ENCODE measurements at regions not wholly inside any gene's neighbourhood (a gene's known extent, or its start where the extent isn't known, plus 50 kb on each side); places are given as distances from the start of the nearest gene placed in this dataset.

DNA sequence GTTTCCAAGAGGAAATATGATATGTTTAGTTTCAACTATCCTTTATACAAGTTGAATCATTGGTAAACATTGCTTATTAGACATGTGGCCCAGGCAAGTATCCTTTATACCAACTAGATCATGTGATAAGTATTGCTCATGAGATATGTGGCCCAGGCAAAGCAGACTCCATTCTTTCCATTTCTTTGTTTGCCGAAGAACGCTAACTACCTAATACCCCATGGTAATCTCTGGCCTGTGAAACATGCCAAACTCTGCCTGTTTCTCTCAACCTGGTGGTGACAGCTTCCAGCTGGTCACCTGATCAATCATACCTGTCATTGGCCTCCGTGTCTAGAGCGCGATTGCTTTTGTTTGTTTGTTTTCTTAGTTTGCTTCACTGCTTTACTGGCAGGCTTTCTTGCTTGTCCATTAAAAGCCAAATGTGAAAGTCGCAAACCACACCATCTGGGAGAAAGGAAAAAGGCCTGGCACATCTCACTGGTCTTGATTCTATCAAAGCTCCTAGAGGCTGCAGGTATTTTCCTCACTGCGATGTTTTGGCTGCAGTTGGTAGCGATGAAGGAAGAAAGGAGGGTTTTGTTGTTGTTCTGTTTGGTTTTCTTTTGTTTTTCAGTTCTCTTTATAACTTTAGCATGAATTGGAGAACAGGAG lies 686.2 kb downstream of the KCNJ2 start:
- H3K36me3 ChIP-seq: no peaks in the 10 kb centered on the region
- H3K27ac ChIP-seq: no peak overlapping the region
- no peak for DNase-seq
- intact Hi-C loops (cut with DNase I): no loop called here
- no peak for TF ChIP-seq EP300 (IDR thresholded peaks at IDR 0.05)
- no peak for TF ChIP-seq POLR2A (IDR thresholded peaks at IDR 0.05)
- TF ChIP-seq, protein P1, sequence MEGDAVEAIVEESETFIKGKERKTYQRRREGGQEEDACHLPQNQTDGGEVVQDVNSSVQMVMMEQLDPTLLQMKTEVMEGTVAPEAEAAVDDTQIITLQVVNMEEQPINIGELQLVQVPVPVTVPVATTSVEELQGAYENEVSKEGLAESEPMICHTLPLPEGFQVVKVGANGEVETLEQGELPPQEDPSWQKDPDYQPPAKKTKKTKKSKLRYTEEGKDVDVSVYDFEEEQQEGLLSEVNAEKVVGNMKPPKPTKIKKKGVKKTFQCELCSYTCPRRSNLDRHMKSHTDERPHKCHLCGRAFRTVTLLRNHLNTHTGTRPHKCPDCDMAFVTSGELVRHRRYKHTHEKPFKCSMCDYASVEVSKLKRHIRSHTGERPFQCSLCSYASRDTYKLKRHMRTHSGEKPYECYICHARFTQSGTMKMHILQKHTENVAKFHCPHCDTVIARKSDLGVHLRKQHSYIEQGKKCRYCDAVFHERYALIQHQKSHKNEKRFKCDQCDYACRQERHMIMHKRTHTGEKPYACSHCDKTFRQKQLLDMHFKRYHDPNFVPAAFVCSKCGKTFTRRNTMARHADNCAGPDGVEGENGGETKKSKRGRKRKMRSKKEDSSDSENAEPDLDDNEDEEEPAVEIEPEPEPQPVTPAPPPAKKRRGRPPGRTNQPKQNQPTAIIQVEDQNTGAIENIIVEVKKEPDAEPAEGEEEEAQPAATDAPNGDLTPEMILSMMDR (IDR thresholded peaks at IDR 0.05): no peak
- H3K4me1 ChIP-seq (ENCODE audit: insufficient read depth): no peaks in the 10 kb centered on the region
- no peaks in the 10 kb centered on the region for H3K27me3 ChIP-seq
- H3K4me3 ChIP-seq: no peak overlapping the region
- 34 to 58% (median 41%) methylated on average over 8 of the region's 8 CpGs for WGBS, 3 donors
- no peaks in the 10 kb centered on the region for H3K9me3 ChIP-seq

DNA sequence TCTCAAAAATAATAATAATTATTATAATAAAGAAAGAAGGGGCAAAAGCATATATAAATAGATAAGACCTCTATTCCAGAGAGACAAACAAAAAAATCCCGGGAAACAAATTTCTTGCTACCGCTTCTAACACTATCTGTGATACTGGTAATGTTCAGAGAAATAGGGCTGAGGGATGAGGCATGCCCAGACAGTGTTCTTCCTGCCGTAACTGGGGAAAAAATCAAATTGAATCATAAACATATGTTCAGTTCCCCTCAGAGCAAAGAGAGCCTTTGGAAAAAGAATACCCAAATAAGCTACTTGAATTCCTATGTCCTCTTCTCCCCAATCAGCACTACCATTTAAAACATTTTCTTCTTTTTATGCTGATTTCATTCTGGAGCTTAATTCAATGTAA lies 688.0 kb downstream of the KCNJ2 start:
- no peaks in the 10 kb centered on the region for H3K4me1 ChIP-seq (ENCODE audit: insufficient read depth)
- no peak overlapping the region for H3K27ac ChIP-seq
- 76 to 86% (median 83%) methylated on average over 3 of the region's 3 CpGs for WGBS, 3 donors
- no peaks in the 10 kb centered on the region for H3K27me3 ChIP-seq
- no peaks in the 10 kb centered on the region for H3K36me3 ChIP-seq
- no peak for DNase-seq
- no peak overlapping the region for H3K4me3 ChIP-seq
- intact Hi-C loops (cut with DNase I): no loop called here
- no peaks in the 10 kb centered on the region for H3K9me3 ChIP-seq
- TF ChIP-seq EP300 (IDR thresholded peaks at IDR 0.05) (no peak), POLR2A (IDR thresholded peaks at IDR 0.05) (no peak)
- TF ChIP-seq, protein P1 (IDR thresholded peaks at IDR 0.05): no peak

DNA sequence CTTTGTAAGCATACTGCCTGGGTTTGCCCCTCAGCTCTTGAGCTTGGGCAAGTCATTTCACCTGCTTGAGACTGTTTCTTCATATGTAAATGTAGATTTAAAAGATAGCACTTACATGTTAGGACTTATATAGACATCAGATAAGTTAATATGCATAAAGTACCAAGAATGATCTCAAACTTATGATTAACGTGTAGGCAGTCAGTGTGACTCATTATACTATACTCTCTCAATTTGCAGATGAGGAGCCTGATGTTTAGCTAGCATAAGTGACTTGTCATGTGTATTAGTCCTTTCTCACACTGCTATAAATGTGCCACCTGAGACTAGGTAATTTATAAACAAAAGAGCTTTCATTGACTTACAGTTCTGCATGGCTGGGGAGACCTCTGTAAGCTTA lies 690.5 kb downstream of the KCNJ2 start:
- Histone ChIP-seq H3K27ac (no peak overlapping the region), H3K4me3 (no peak overlapping the region), H3K27me3 (no peaks in the 10 kb centered on the region), H3K4me1 (ENCODE audit: insufficient read depth) (no peaks in the 10 kb centered on the region), H3K36me3 (no peaks in the 10 kb centered on the region), H3K9me3 (no peaks in the 10 kb centered on the region)
- intact Hi-C loops (cut with DNase I): no loop called here
- 66 to 89% (median 78%) methylated on average over 1 of the region's 1 CpG for WGBS, 3 donors
- TF ChIP-seq, protein P1 (IDR thresholded peaks at IDR 0.05): no peak
- TF ChIP-seq POLR2A (IDR thresholded peaks at IDR 0.05): no peak
- no peak for TF ChIP-seq EP300 (IDR thresholded peaks at IDR 0.05)
- DNase-seq: no peak

DNA sequence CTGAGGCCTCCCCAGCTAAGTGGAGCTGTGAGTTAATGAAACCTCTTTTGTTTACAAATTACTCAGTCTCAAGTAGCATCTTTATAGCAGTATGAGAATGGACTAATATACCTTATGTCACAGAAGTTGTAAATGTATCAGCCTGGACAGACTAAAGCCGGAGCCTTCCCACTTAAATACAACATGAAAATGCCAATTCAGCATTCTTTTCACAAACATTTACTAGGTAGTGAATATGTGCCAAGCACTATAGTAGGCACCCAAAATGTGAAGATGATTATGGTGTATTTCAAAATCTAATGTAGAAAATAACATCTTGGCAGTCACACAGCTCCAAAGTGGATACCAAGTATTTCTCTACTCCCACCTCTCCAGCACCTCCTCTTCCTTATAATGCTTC lies 693.0 kb downstream of the KCNJ2 start:
- H3K9me3 ChIP-seq: no peaks in the 10 kb centered on the region
- no peak overlapping the region for H3K27ac ChIP-seq
- 76 to 95% (median 89%) methylated on average over 1 of the region's 1 CpG for WGBS, 3 donors
- no peaks in the 10 kb centered on the region for H3K36me3 ChIP-seq
- TF ChIP-seq, protein P1 (IDR thresholded peaks at IDR 0.05): no peak
- TF ChIP-seq POLR2A (IDR thresholded peaks at IDR 0.05): no peak
- no peak for TF ChIP-seq EP300 (IDR thresholded peaks at IDR 0.05)
- H3K4me3 ChIP-seq: no peak overlapping the region
- H3K27me3 ChIP-seq: no peaks in the 10 kb centered on the region
- intact Hi-C loops (cut with DNase I): no loop called here
- no peaks in the 10 kb centered on the region for H3K4me1 ChIP-seq (ENCODE audit: insufficient read depth)
- DNase-seq: no peak

Data from ovary (tissue), 7 donors.